SK-N-SH (cell line): ENCODE measurements at regions not wholly inside any gene's neighbourhood (a gene's known extent, or its start where the extent isn't known, plus 50 kb on each side); places are given as distances from the start of the nearest gene placed in this dataset.
"Not testable (repeated sequence)": the region's sequence is repeated elsewhere in the genome, so short reads cannot be mapped to it uniquely, and the experiment has no call there.

Source experiments
- CTCF ChIA-PET: fragments of 300-600, 350-600 bp; formaldehyde crosslinking; extraction: SDS; loops from one replicate; lab custom pipeline; 2021; lab: Yijun Ruan, JAX
- POLR2A ChIA-PET: fragments of 350-600 bp; sonication (Branson Sonifier 250); formaldehyde crosslinking; extraction: SDS; loops from one replicate; lab custom pipeline; 2020; ENCODE audit warnings: antibody characterized with exemption, inconsistent platforms; lab: Yijun Ruan, JAX
- DNase-seq: peaks from one replicate; pipeline ENCODE4 v3.0.0; 2012
- H2AFZ ChIP-seq: fragments of 200-600 bp; sonication (generic); 2 replicates; pipeline ENCODE4 v1.8.1; 2016; ENCODE audit warnings: antibody characterized with exemption, mild to moderate bottlenecking, low read depth
- H3F3A ChIP-seq: fragments of 200-600 bp; sonication (generic); replicated peaks from 2 replicates; pipeline ENCODE3; 2016; ENCODE audit warnings: antibody characterized with exemption, mild to moderate bottlenecking; ENCODE audit not compliant: insufficient read depth
- H3K27ac ChIP-seq, 2 experiments: fragments of 200-500 bp in 1 of 2; fragments of 200-600 bp in 1 of 2; sonication (Bioruptor generic) in 1 of 2; sonication (generic), shearing (Covaris generic) in 1 of 2; 2 replicates each; pipeline versions ENCODE4 v1.5.1 to v1.6.1; 2014 to 2016; ENCODE audit warnings: low read depth in 2 of 2, inconsistent platforms in 1 of 2, low read length in 1 of 2, mild to moderate bottlenecking in 1 of 2, mixed read lengths in 1 of 2
- H3K27me3 ChIP-seq: fragments of 200-600 bp; sonication (generic), shearing (Covaris generic); 2 replicates; pipeline ENCODE4 v1.6.1; 2016; ENCODE audit warnings: mixed run types; ENCODE audit not compliant: insufficient read depth
- H3K36me3 ChIP-seq, 2 experiments: fragments of 200-500 bp in 1 of 2; fragments of 200-600 bp in 1 of 2; sonication (Bioruptor generic) in 1 of 2; sonication (generic) in 1 of 2; replicated peaks in 1 of 2; 2 replicates each; pipeline versions ENCODE3 to v1.5.1; 2014 to 2016; ENCODE audit warnings: low read length in 1 of 2, mild to moderate bottlenecking in 1 of 2; ENCODE audit not compliant: insufficient read depth in 2 of 2, control insufficient read depth in 1 of 2
- H3K4me1 ChIP-seq, 2 experiments: fragments of 200-500 bp in 1 of 2; fragments of 200-600 bp in 1 of 2; sonication (Bioruptor generic) in 1 of 2; sonication (generic), shearing (Covaris generic) in 1 of 2; 2 replicates each; pipeline versions ENCODE4 v1.5.1 to v1.6.1; 2014 to 2016; ENCODE audit warnings: low read depth in 1 of 2, low read length in 1 of 2, mixed run types in 1 of 2; ENCODE audit not compliant: insufficient read depth in 2 of 2, control insufficient read depth in 1 of 2
- H3K4me2 ChIP-seq: fragments of 200-600 bp; sonication (generic), shearing (Covaris generic); 2 replicates; pipeline ENCODE4 v1.6.1; 2017; ENCODE audit warnings: mixed run types
- H3K4me3 ChIP-seq, 2 experiments: fragments of 200-500 bp in 1 of 2; fragments of 200-600 bp in 1 of 2; sonication (Bioruptor generic) in 1 of 2; sonication (generic), shearing (Covaris generic) in 1 of 2; 2 replicates each; pipeline versions ENCODE4 v1.5.1 to v1.8.1; 2014 to 2016; ENCODE audit warnings: low read depth in 2 of 2, inconsistent platforms in 1 of 2, low read length in 1 of 2, mild to moderate bottlenecking in 1 of 2, mixed read lengths in 1 of 2, moderate library complexity in 1 of 2
- H3K79me2 ChIP-seq: fragments of 200-600 bp; sonication (generic); 2 replicates; pipeline ENCODE4 v1.8.1; 2017; ENCODE audit warnings: mild to moderate bottlenecking; ENCODE audit not compliant: insufficient read depth
- H3K9ac ChIP-seq: fragments of 200-600 bp; sonication (generic); 2 replicates; pipeline ENCODE4 v1.6.1; 2017; ENCODE audit warnings: mixed run types
- H3K9me2 ChIP-seq: fragments of 200-600 bp; sonication (generic); 2 replicates; pipeline ENCODE4 v1.6.1; 2017; ENCODE audit warnings: mixed run types
- H3K9me3 ChIP-seq: fragments of 200-600 bp; sonication (generic); 2 replicates; pipeline ENCODE4 v1.6.1; 2017; ENCODE audit warnings: mixed run types, mild to moderate bottlenecking, moderate library complexity
- H4K20me1 ChIP-seq: fragments of 200-600 bp; sonication (generic); 2 replicates; pipeline ENCODE4 v1.6.1; 2017; ENCODE audit warnings: mild to moderate bottlenecking, mixed run types; ENCODE audit not compliant: insufficient read depth
- CTCF ChIP-seq: fragments of 200-600 bp; sonication (generic); IDR thresholded peaks from 2 replicates; pipeline ENCODE4 v1.6.1; 2017; ENCODE audit warnings: antibody characterized with exemption, mild to moderate bottlenecking, moderate library complexity
- ELF1 ChIP-seq: IDR thresholded peaks from 2 replicates; pipeline ENCODE4 v1.4.0; 2012
- EP300 ChIP-seq, 2 experiments: IDR thresholded peaks; 2 replicates each; pipeline versions ENCODE4 v1.4.0 to v1.6.1; 2012; ENCODE audit warnings: borderline replicate concordance in 1 of 2, low read depth in 1 of 2, low read length in 1 of 2
- FOXM1 ChIP-seq: IDR thresholded peaks from 2 replicates; pipeline ENCODE4 v1.4.0; 2012; ENCODE audit warnings: low read depth, mild to moderate bottlenecking
- GABPA ChIP-seq: IDR thresholded peaks from 2 replicates; pipeline ENCODE4 v1.4.0; 2012; ENCODE audit warnings: low read depth, mild to moderate bottlenecking
- GATA2 ChIP-seq: sonication (generic); formaldehyde crosslinking; IDR thresholded peaks from 2 replicates; pipeline ENCODE4 v1.5.0; 2020; ENCODE audit warnings: mild to moderate bottlenecking, missing genetic modification reagents
- JUND ChIP-seq: IDR thresholded peaks from 2 replicates; pipeline ENCODE4 v1.4.0; 2012
- MAX ChIP-seq: IDR thresholded peaks from 2 replicates; pipeline ENCODE4 v1.4.0; 2012; ENCODE audit warnings: low read depth
- PBX3 ChIP-seq: IDR thresholded peaks from 2 replicates; pipeline ENCODE4; 2012
- POLR2AphosphoS5 ChIP-seq: IDR thresholded peaks from 2 replicates; pipeline ENCODE4 v1.6.1; 2012; ENCODE audit warnings: low read depth, low read length
- RAD21 ChIP-seq: IDR thresholded peaks from 2 replicates; pipeline ENCODE4 v1.6.1; 2012; ENCODE audit warnings: mild to moderate bottlenecking, low read length
- RCOR1 ChIP-seq: fragments of 150-350 bp; IDR thresholded peaks from 2 replicates; pipeline ENCODE4 v1.6.1; 2017; ENCODE audit warnings: antibody characterized with exemption, low read length
- REST ChIP-seq: IDR thresholded peaks from 2 replicates; pipeline ENCODE4 v1.6.1; 2012; ENCODE audit warnings: mild to moderate bottlenecking, low read depth, low read length, moderate library complexity
- SMC3 ChIP-seq: IDR thresholded peaks from 2 replicates; pipeline ENCODE4 v1.6.1; 2012; ENCODE audit warnings: low read depth, low read length, improper control_type of control experiment
- TCF12 ChIP-seq: IDR thresholded peaks from 2 replicates; pipeline ENCODE4 v1.4.0; 2012
- TEAD4 ChIP-seq: IDR thresholded peaks from 2 replicates; pipeline ENCODE4 v1.4.0; 2012; ENCODE audit warnings: mild to moderate bottlenecking, borderline replicate concordance; ENCODE audit not compliant: insufficient read depth
- WGBS: methylation state at CpG from one replicate; pipeline ENCODE4 v1.1.6; 2017; ENCODE audit warnings: low lambda C conversion rate; 5-methylcytosine and 5-hydroxymethylcytosine counted together

GRCh38 chr9:34773306-34773910, 63.5 kb upstream of the CCL21 start:
- POLR2A ChIA-PET = no interaction called here
- H3K4me3 ChIP-seq = no peak overlapping the region
- CTCF ChIA-PET = interaction anchor here (0.7 to 2.1 kb wide), 3 partner anchors 13 to 781 kb away, joined by 3 to 6 read pairs (median 5); no protein-coding TSS in a partner anchor

GRCh38 chr9:34771007-34771406, 61.1 kb upstream of the CCL21 start:
- no peaks in the 10 kb centered on the region; the same call in 1 of the 2 replicates for H3K27me3 ChIP-seq
- no peaks in the 10 kb centered on the region for H3K9me2 ChIP-seq
- H3K4me1 ChIP-seq = no peaks in the 10 kb centered on the region
- no peak for DNase-seq
- H4K20me1 ChIP-seq = no peaks in the 10 kb centered on the region
- no peaks in the 10 kb centered on the region for H3K36me3 ChIP-seq
- no peaks in the 10 kb centered on the region for H3F3A ChIP-seq
- ChIA-PET CTCF (interaction anchor here (1.2 to 2.1 kb wide), 2 partner anchors 11 kb away, joined by 3 to 6 read pairs; no protein-coding TSS in a partner anchor), POLR2A (no interaction called here)
- H3K4me2 ChIP-seq = no peak overlapping the region
- no peak overlapping the region for H3K27ac ChIP-seq
- no peak overlapping the region for H3K4me3 ChIP-seq
- H2AFZ ChIP-seq = no peak overlapping the region
- TF ChIP-seq JUND = no peak
- no peak for TF ChIP-seq REST
- TF ChIP-seq TEAD4 = no peak
- no peak for TF ChIP-seq GATA2 (CRISPR knock-in tag)
- no peak for TF ChIP-seq RAD21
- TF ChIP-seq MAX = no peak
- TF ChIP-seq ELF1 = no peak
- TF ChIP-seq EP300 (IDR thresholded peaks at IDR 0.05; ENCODE audit: borderline replicate concordance in 1 of 2, low read depth in 1 of 2, low read length in 1 of 2) = no peak
- TF ChIP-seq RCOR1 = no peak
- TF ChIP-seq FOXM1 = no peak
- no peak for TF ChIP-seq TCF12
- TF ChIP-seq POLR2AphosphoS5 = no peak
- no peak for TF ChIP-seq PBX3
- TF ChIP-seq GABPA = no peak
- H3K9me3 ChIP-seq = no peaks in the 10 kb centered on the region
- no peak overlapping the region for H3K9ac ChIP-seq
- WGBS = 30% methylated on average over 4 of the region's 4 CpGs
- no peaks in the 10 kb centered on the region for H3K79me2 ChIP-seq

More at GRCh38 chr9:34773306-34773910, 63.5 kb upstream of the CCL21 start:
- Histone ChIP-seq H3K36me3 (no peaks in the 10 kb centered on the region), H4K20me1 (no peaks in the 10 kb centered on the region), H3K27me3 (no peaks in the 10 kb centered on the region; the same call in 1 of the 2 replicates), H3K9me3 (no peaks in the 10 kb centered on the region), H3K4me1 (no peaks in the 10 kb centered on the region), H3K9me2 (no peaks in the 10 kb centered on the region), H3K79me2 (no peaks in the 10 kb centered on the region), H3K4me2 (no peak overlapping the region), H3K27ac (no peak overlapping the region), H3F3A (no peaks in the 10 kb centered on the region), H3K9ac (no peak overlapping the region), H2AFZ (no peak overlapping the region)
- no peak for DNase-seq
- WGBS = 7% methylated on average over 4 of the region's 4 CpGs
- TF ChIP-seq TEAD4 (no peak), SMC3 (no peak), GATA2 (CRISPR knock-in tag) (no peak), CTCF (no peak)

- H3K79me2 ChIP-seq, H3K4me2 ChIP-seq, H2AFZ ChIP-seq, H4K20me1 ChIP-seq, POLR2A ChIA-PET, H3K9me2 ChIP-seq, H3K27ac ChIP-seq, H3F3A ChIP-seq, DNase-seq, H3K36me3 ChIP-seq, H3K4me1 ChIP-seq, H3K27me3 ChIP-seq, H3K9me3 ChIP-seq, H3K4me3 ChIP-seq, H3K9ac ChIP-seq: not testable (repeated sequence)
- CTCF ChIA-PET = interaction anchor here (1.7 kb wide), 1 partner anchor 228 kb away, joined by 5 read pairs; no protein-coding TSS in a partner anchor
- WGBS = 38% methylated on average over 3 of the region's 9 CpGs
Observed at GRCh38 chr9:34767087-34767486, 57.2 kb upstream of the CCL21 start.
